ENCODE measurements at regions not wholly inside any gene's neighbourhood (a gene's known extent, or its start where the extent isn't known, plus 50 kb on each side); places are given as distances from the start of the nearest gene placed in this dataset.

DNA sequence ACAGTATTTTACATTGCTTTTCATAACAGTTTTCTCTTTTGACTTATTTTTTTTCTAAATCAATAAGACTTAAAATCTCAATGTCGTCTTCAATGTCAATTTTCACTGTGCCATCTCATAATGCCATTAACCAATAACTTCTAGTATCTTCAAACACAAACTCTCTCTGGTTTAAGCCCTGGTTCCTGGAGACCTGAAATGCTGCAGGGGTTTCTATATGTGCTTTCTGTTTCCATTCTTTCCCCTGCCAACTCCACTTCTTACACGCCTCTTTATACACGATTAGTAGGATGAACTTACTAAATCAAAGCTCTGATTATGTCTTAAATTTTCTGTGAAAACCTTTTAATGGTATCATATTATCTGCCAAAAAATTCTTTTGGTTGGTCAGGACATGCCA is 191.4 kb downstream of the AMY1C start:
- Histone ChIP-seq H3K4me3 (no peak overlapping the region), H3K4me1 (no peaks in the 10 kb centered on the region), H3K9me3 (no peaks in the 10 kb centered on the region), H3K36me3 (no peaks in the 10 kb centered on the region), H3K27me3 (no peaks in the 10 kb centered on the region), H3K27ac (no peak overlapping the region)
- TF ChIP-seq POLR2A (IDR thresholded peaks at IDR 0.05): no peak
- no peak for TF ChIP-seq CTCF (IDR thresholded peaks at IDR 0.05)
- TF ChIP-seq POLR2AphosphoS5 (IDR thresholded peaks at IDR 0.05; ENCODE audit: insufficient read depth in 1 of 2, low read depth in 1 of 2): no peak
- DNase-seq (ENCODE audit: extremely low spot score in 2 of 2): no peak
- intact Hi-C loops (cut with DNase I): no loop called here

- H3K4me1 ChIP-seq: no peaks in the 10 kb centered on the region
- H3K4me3 ChIP-seq: no peak overlapping the region
- TF ChIP-seq CTCF (IDR thresholded peaks at IDR 0.05) (no peak), POLR2AphosphoS5 (IDR thresholded peaks at IDR 0.05; ENCODE audit: insufficient read depth in 1 of 2, low read depth in 1 of 2) (no peak), POLR2A (IDR thresholded peaks at IDR 0.05) (no peak)
- no peak overlapping the region for H3K27ac ChIP-seq
- DNase-seq (ENCODE audit: extremely low spot score in 2 of 2): no peak
- H3K9me3 ChIP-seq: no peaks in the 10 kb centered on the region
- no peaks in the 10 kb centered on the region for H3K36me3 ChIP-seq
- no peaks in the 10 kb centered on the region for H3K27me3 ChIP-seq
- intact Hi-C loops (cut with DNase I): no loop called here
These were observed 192.3 kb downstream of the AMY1C start for GRCh38 chr1:103942029-103942428.

- Histone ChIP-seq H3K4me3 (no peak overlapping the region), H3K4me1 (no peaks in the 10 kb centered on the region), H3K27ac (no peak overlapping the region), H3K9me3 (no peaks in the 10 kb centered on the region), H3K27me3 (no peaks in the 10 kb centered on the region), H3K36me3 (no peaks in the 10 kb centered on the region)
- intact Hi-C loops (cut with DNase I): no loop called here
- DNase-seq (ENCODE audit: extremely low spot score in 2 of 2): no peak
- TF ChIP-seq POLR2AphosphoS5 (IDR thresholded peaks at IDR 0.05; ENCODE audit: insufficient read depth in 1 of 2, low read depth in 1 of 2): no peak
- TF ChIP-seq POLR2A (IDR thresholded peaks at IDR 0.05): no peak
- no peak for TF ChIP-seq CTCF (IDR thresholded peaks at IDR 0.05)
These were observed 196.1 kb downstream of the AMY1C start for GRCh38 chr1:103945774-103946173.

GRCh38 chr1:103948526-103948925 is 198.8 kb downstream of the AMY1C start:
- H3K9me3 ChIP-seq: no peaks in the 10 kb centered on the region
- no peak for DNase-seq (ENCODE audit: extremely low spot score in 2 of 2)
- H3K27ac ChIP-seq: no peak overlapping the region
- H3K4me3 ChIP-seq: no peak overlapping the region
- H3K36me3 ChIP-seq: no peaks in the 10 kb centered on the region
- TF ChIP-seq POLR2AphosphoS5 (IDR thresholded peaks at IDR 0.05; ENCODE audit: insufficient read depth in 1 of 2, low read depth in 1 of 2) (no peak), CTCF (IDR thresholded peaks at IDR 0.05) (no peak), POLR2A (IDR thresholded peaks at IDR 0.05) (no peak)
- H3K27me3 ChIP-seq: no peaks in the 10 kb centered on the region
- intact Hi-C loops (cut with DNase I): no loop called here
- H3K4me1 ChIP-seq: no peaks in the 10 kb centered on the region

DNA sequence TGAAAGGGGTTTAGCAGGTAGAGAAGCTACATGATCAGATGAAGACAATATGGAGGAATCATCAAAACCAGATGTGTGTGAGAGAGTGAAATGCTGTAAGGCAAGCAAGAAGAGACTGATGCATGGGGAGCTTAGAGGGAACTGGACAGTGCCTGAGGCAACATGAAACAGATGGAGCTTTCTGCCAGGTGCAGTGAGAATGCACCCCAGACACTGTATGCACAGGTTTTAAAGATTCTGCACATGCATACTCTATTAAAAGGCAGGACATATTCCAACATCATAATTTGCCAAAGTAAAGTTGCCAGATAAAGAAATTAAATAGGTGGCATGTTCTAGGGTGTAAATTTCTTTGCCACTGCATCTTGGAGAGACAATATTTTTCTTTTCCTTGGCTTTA is 200.1 kb downstream of the AMY1C start:
- TF ChIP-seq POLR2A (IDR thresholded peaks at IDR 0.05) (no peak), POLR2AphosphoS5 (IDR thresholded peaks at IDR 0.05; ENCODE audit: insufficient read depth in 1 of 2, low read depth in 1 of 2) (no peak), CTCF (IDR thresholded peaks at IDR 0.05) (no peak)
- Histone ChIP-seq H3K9me3 (no peaks in the 10 kb centered on the region), H3K36me3 (no peaks in the 10 kb centered on the region), H3K4me1 (no peaks in the 10 kb centered on the region), H3K27ac (no peak overlapping the region), H3K27me3 (no peaks in the 10 kb centered on the region), H3K4me3 (no peak overlapping the region)
- intact Hi-C loops (cut with DNase I): no loop called here
- no peak for DNase-seq (ENCODE audit: extremely low spot score in 2 of 2)
